ENCODE measurements at regions not wholly inside any gene's neighbourhood (a gene's known extent, or its start where the extent isn't known, plus 50 kb on each side); places are given as distances from the start of the nearest gene placed in this dataset.

DNA sequence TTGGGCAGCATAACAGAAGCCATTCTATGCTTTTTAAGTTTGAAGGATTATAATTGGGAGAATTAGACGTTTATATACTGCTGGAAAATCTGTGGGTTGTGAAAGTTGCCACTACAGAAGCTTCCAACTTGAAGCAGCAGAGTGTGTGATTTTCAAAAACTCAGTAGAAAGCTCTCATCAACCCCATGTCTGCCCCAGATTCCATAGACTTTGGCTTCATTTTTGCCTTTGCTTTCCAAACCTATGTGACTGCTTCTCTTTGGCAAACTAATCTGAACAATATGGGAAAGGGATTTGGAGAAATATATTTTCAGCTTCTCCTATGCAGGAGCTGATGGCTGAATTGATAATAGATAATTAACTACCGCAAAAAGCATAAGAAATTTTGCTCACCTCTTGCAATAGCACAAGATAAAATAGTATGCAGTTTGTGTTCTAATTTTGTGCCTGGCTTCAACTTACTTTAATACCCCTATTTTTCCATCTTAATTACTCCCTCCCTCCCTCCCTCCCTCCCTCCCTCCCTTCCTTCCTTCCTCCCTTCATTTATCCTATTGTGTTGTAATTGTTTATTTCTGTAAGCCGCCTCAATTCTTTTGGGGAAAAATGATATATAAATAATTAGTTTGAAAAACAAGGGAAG is 214.1 kb upstream of the HS3ST5 start:
- Mint-ChIP-seq H3K27ac (ENCODE audit: unreplicated experiment) (no peak overlapping the region), H3K4me1 (ENCODE audit: low read depth, unreplicated experiment) (no peaks in the 10 kb centered on the region), H3K9me3 (ENCODE audit: unreplicated experiment) (peaks cover 5% of the 10 kb centered on the region), H3K36me3 (ENCODE audit: low read depth, unreplicated experiment) (no peaks in the 10 kb centered on the region), H3K4me3 (ENCODE audit: unreplicated experiment) (no peak overlapping the region), H3K27me3 (ENCODE audit: low read depth, unreplicated experiment) (no peaks in the 10 kb centered on the region)
- H3K27me3 ChIP-seq (ENCODE audit: insufficient read depth, low read length) = no peaks in the 10 kb centered on the region
- H3K4me2 ChIP-seq (ENCODE audit: low read length) = no peak overlapping the region
- no peak overlapping the region for H3K4me3 ChIP-seq (ENCODE audit: insufficient read depth, low read depth, low read length)
- no peak overlapping the region for H3K27ac ChIP-seq (ENCODE audit: low read depth, low read length)
- no peaks in the 10 kb centered on the region for H3K79me2 ChIP-seq (ENCODE audit: insufficient read depth, low read length)
- H3K36me3 ChIP-seq (ENCODE audit: insufficient read depth, low read length) = no peaks in the 10 kb centered on the region
- no peaks in the 10 kb centered on the region for H4K20me1 ChIP-seq (ENCODE audit: insufficient read depth, low read length)
- no peak overlapping the region for H3K9ac ChIP-seq (ENCODE audit: low read length)
- no peak overlapping the region for H2AFZ ChIP-seq (ENCODE audit: low read depth, low read length)
- DNase-seq (ENCODE audit: low read depth) (no peak), FAIRE-seq (no peak)
- H3K4me1 ChIP-seq (ENCODE audit: insufficient read depth, low read length) = no peaks in the 10 kb centered on the region
- H3K9me3 ChIP-seq (ENCODE audit: insufficient read depth, low read depth, low read length) = no peaks in the 10 kb centered on the region
- TF ChIP-seq EZH2 (IDR thresholded peaks at IDR 0.05; ENCODE audit: insufficient read depth, low read length) = no peak
- TF ChIP-seq, protein P1, sequence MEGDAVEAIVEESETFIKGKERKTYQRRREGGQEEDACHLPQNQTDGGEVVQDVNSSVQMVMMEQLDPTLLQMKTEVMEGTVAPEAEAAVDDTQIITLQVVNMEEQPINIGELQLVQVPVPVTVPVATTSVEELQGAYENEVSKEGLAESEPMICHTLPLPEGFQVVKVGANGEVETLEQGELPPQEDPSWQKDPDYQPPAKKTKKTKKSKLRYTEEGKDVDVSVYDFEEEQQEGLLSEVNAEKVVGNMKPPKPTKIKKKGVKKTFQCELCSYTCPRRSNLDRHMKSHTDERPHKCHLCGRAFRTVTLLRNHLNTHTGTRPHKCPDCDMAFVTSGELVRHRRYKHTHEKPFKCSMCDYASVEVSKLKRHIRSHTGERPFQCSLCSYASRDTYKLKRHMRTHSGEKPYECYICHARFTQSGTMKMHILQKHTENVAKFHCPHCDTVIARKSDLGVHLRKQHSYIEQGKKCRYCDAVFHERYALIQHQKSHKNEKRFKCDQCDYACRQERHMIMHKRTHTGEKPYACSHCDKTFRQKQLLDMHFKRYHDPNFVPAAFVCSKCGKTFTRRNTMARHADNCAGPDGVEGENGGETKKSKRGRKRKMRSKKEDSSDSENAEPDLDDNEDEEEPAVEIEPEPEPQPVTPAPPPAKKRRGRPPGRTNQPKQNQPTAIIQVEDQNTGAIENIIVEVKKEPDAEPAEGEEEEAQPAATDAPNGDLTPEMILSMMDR (IDR thresholded peaks at IDR 0.05; ENCODE audit: insufficient read depth, low read depth, low read length) = no peak

DNA sequence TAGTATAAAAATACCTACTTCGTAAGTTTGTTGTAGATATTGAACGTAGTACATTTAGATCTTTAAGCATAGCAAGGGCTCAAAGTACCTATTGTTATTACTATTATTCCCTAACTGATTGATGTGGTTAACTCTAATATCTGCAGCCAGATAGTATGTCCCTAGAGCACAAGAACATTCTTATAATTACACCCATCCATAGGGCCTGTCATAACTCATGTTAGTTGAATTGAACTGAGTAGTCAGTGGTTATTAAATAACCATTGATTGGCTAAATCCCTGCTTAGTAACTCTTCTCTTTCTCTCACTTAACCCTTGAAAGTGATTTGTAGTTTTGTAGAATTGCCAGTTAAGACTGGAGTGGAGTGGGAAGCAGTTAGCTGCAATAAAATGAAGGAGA is 207.5 kb upstream of the HS3ST5 start:
- H3K9me3 ChIP-seq (ENCODE audit: insufficient read depth, low read depth, low read length) = no peaks in the 10 kb centered on the region
- Mint-ChIP-seq H3K9me3 (ENCODE audit: unreplicated experiment) (peaks cover 1% of the 10 kb centered on the region), H3K4me3 (ENCODE audit: unreplicated experiment) (no peak overlapping the region), H3K27me3 (ENCODE audit: low read depth, unreplicated experiment) (no peaks in the 10 kb centered on the region), H3K4me1 (ENCODE audit: low read depth, unreplicated experiment) (peaks cover 2% of the 10 kb centered on the region), H3K27ac (ENCODE audit: unreplicated experiment) (no peak overlapping the region), H3K36me3 (ENCODE audit: low read depth, unreplicated experiment) (no peaks in the 10 kb centered on the region)
- H3K27me3 ChIP-seq (ENCODE audit: insufficient read depth, low read length) = no peaks in the 10 kb centered on the region
- no peak overlapping the region for H3K4me2 ChIP-seq (ENCODE audit: low read length)
- H2AFZ ChIP-seq (ENCODE audit: low read depth, low read length) = no peak overlapping the region
- H3K79me2 ChIP-seq (ENCODE audit: insufficient read depth, low read length) = no peaks in the 10 kb centered on the region
- no peak overlapping the region for H3K9ac ChIP-seq (ENCODE audit: low read length)
- DNase-seq (ENCODE audit: low read depth) = no peak
- no peak overlapping the region for H3K27ac ChIP-seq (ENCODE audit: low read depth, low read length)
- H4K20me1 ChIP-seq (ENCODE audit: insufficient read depth, low read length) = no peaks in the 10 kb centered on the region
- TF ChIP-seq, protein P1 (IDR thresholded peaks at IDR 0.05; ENCODE audit: insufficient read depth, low read depth, low read length) = no peak
- no peak for TF ChIP-seq EZH2 (IDR thresholded peaks at IDR 0.05; ENCODE audit: insufficient read depth, low read length)
- no peaks in the 10 kb centered on the region for H3K36me3 ChIP-seq (ENCODE audit: insufficient read depth, low read length)
- no peaks in the 10 kb centered on the region for H3K4me1 ChIP-seq (ENCODE audit: insufficient read depth, low read length)
- H3K4me3 ChIP-seq (ENCODE audit: insufficient read depth, low read depth, low read length) = no peak overlapping the region
- no peak for FAIRE-seq

DNA sequence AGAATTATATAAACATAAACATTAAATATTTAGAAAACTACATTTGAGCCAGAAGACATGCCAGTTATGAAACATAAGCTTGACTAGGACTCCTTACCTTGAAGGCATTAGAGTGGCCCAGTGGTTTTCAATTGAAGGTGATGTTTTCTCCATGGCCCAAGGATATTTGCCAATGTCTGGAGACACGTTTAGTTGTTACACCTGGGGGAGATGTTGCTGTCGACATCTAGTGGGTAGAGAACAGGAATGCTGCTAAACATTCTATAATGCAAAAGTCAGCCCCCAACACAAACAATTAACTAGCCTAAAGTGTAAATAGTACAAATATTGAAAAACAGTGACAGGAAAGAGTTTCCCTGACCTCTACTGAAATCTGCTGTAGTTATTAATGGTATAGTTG is 200.9 kb upstream of the HS3ST5 start:
- Mint-ChIP-seq H3K4me1 (ENCODE audit: low read depth, unreplicated experiment) (peaks cover 2% of the 10 kb centered on the region), H3K4me3 (ENCODE audit: unreplicated experiment) (no peak overlapping the region), H3K9me3 (ENCODE audit: unreplicated experiment) (no peaks in the 10 kb centered on the region), H3K27me3 (ENCODE audit: low read depth, unreplicated experiment) (no peaks in the 10 kb centered on the region), H3K36me3 (ENCODE audit: low read depth, unreplicated experiment) (no peaks in the 10 kb centered on the region), H3K27ac (ENCODE audit: unreplicated experiment) (no peak overlapping the region)
- TF ChIP-seq EZH2 (IDR thresholded peaks at IDR 0.05; ENCODE audit: insufficient read depth, low read length) = no peak
- TF ChIP-seq, protein P1 (IDR thresholded peaks at IDR 0.05; ENCODE audit: insufficient read depth, low read depth, low read length) = no peak
- no peak overlapping the region for H3K27ac ChIP-seq (ENCODE audit: low read depth, low read length)
- FAIRE-seq (no peak), DNase-seq (ENCODE audit: low read depth) (no peak)
- no peaks in the 10 kb centered on the region for H3K27me3 ChIP-seq (ENCODE audit: insufficient read depth, low read length)
- H4K20me1 ChIP-seq (ENCODE audit: insufficient read depth, low read length) = no peaks in the 10 kb centered on the region
- no peak overlapping the region for H3K9ac ChIP-seq (ENCODE audit: low read length)
- no peaks in the 10 kb centered on the region for H3K4me1 ChIP-seq (ENCODE audit: insufficient read depth, low read length)
- no peak overlapping the region for H2AFZ ChIP-seq (ENCODE audit: low read depth, low read length)
- H3K4me2 ChIP-seq (ENCODE audit: low read length) = no peak overlapping the region
- no peaks in the 10 kb centered on the region for H3K36me3 ChIP-seq (ENCODE audit: insufficient read depth, low read length)
- H3K4me3 ChIP-seq (ENCODE audit: insufficient read depth, low read depth, low read length) = no peak overlapping the region
- peaks cover 2% of the 10 kb centered on the region for H3K9me3 ChIP-seq (ENCODE audit: insufficient read depth, low read depth, low read length)
- H3K79me2 ChIP-seq (ENCODE audit: insufficient read depth, low read length) = no peaks in the 10 kb centered on the region

All from astrocyte (in vitro differentiated cells and primary cell).